SK-N-SH (cell line): ENCODE measurements at regions not wholly inside any gene's neighbourhood (a gene's known extent, or its start where the extent isn't known, plus 50 kb on each side); places are given as distances from the start of the nearest gene placed in this dataset.

Experiments
- CTCF ChIA-PET: fragments of 300-600, 350-600 bp; formaldehyde crosslinking; extraction: SDS; loops from one replicate; lab custom pipeline; 2021; lab: Yijun Ruan, JAX
- POLR2A ChIA-PET: fragments of 350-600 bp; sonication (Branson Sonifier 250); formaldehyde crosslinking; extraction: SDS; loops from one replicate; lab custom pipeline; 2020; ENCODE audit warnings: antibody characterized with exemption, inconsistent platforms; lab: Yijun Ruan, JAX
- DNase-seq: peaks from one replicate; pipeline ENCODE4 v3.0.0; 2012
- H2AFZ ChIP-seq: fragments of 200-600 bp; sonication (generic); 2 replicates; pipeline ENCODE4 v1.8.1; 2016; ENCODE audit warnings: antibody characterized with exemption, mild to moderate bottlenecking, low read depth
- H3F3A ChIP-seq: fragments of 200-600 bp; sonication (generic); replicated peaks from 2 replicates; pipeline ENCODE3; 2016; ENCODE audit warnings: antibody characterized with exemption, mild to moderate bottlenecking; ENCODE audit not compliant: insufficient read depth
- H3K27ac ChIP-seq, 2 experiments: fragments of 200-500 bp in 1 of 2; fragments of 200-600 bp in 1 of 2; sonication (Bioruptor generic) in 1 of 2; sonication (generic), shearing (Covaris generic) in 1 of 2; 2 replicates each; pipeline versions ENCODE4 v1.5.1 to v1.6.1; 2014 to 2016; ENCODE audit warnings: low read depth in 2 of 2, inconsistent platforms in 1 of 2, low read length in 1 of 2, mild to moderate bottlenecking in 1 of 2, mixed read lengths in 1 of 2
- H3K27me3 ChIP-seq: fragments of 200-600 bp; sonication (generic), shearing (Covaris generic); 2 replicates; pipeline ENCODE4 v1.6.1; 2016; ENCODE audit warnings: mixed run types; ENCODE audit not compliant: insufficient read depth
- H3K36me3 ChIP-seq, 2 experiments: fragments of 200-500 bp in 1 of 2; fragments of 200-600 bp in 1 of 2; sonication (Bioruptor generic) in 1 of 2; sonication (generic) in 1 of 2; replicated peaks in 1 of 2; 2 replicates each; pipeline versions ENCODE3 to v1.5.1; 2014 to 2016; ENCODE audit warnings: low read length in 1 of 2, mild to moderate bottlenecking in 1 of 2; ENCODE audit not compliant: insufficient read depth in 2 of 2, control insufficient read depth in 1 of 2
- H3K4me1 ChIP-seq, 2 experiments: fragments of 200-500 bp in 1 of 2; fragments of 200-600 bp in 1 of 2; sonication (Bioruptor generic) in 1 of 2; sonication (generic), shearing (Covaris generic) in 1 of 2; 2 replicates each; pipeline versions ENCODE4 v1.5.1 to v1.6.1; 2014 to 2016; ENCODE audit warnings: low read depth in 1 of 2, low read length in 1 of 2, mixed run types in 1 of 2; ENCODE audit not compliant: insufficient read depth in 2 of 2, control insufficient read depth in 1 of 2
- H3K4me2 ChIP-seq: fragments of 200-600 bp; sonication (generic), shearing (Covaris generic); 2 replicates; pipeline ENCODE4 v1.6.1; 2017; ENCODE audit warnings: mixed run types
- H3K4me3 ChIP-seq, 2 experiments: fragments of 200-500 bp in 1 of 2; fragments of 200-600 bp in 1 of 2; sonication (Bioruptor generic) in 1 of 2; sonication (generic), shearing (Covaris generic) in 1 of 2; 2 replicates each; pipeline versions ENCODE4 v1.5.1 to v1.8.1; 2014 to 2016; ENCODE audit warnings: low read depth in 2 of 2, inconsistent platforms in 1 of 2, low read length in 1 of 2, mild to moderate bottlenecking in 1 of 2, mixed read lengths in 1 of 2, moderate library complexity in 1 of 2
- H3K79me2 ChIP-seq: fragments of 200-600 bp; sonication (generic); 2 replicates; pipeline ENCODE4 v1.8.1; 2017; ENCODE audit warnings: mild to moderate bottlenecking; ENCODE audit not compliant: insufficient read depth
- H3K9ac ChIP-seq: fragments of 200-600 bp; sonication (generic); 2 replicates; pipeline ENCODE4 v1.6.1; 2017; ENCODE audit warnings: mixed run types
- H3K9me2 ChIP-seq: fragments of 200-600 bp; sonication (generic); 2 replicates; pipeline ENCODE4 v1.6.1; 2017; ENCODE audit warnings: mixed run types
- H3K9me3 ChIP-seq: fragments of 200-600 bp; sonication (generic); 2 replicates; pipeline ENCODE4 v1.6.1; 2017; ENCODE audit warnings: mixed run types, mild to moderate bottlenecking, moderate library complexity
- H4K20me1 ChIP-seq: fragments of 200-600 bp; sonication (generic); 2 replicates; pipeline ENCODE4 v1.6.1; 2017; ENCODE audit warnings: mild to moderate bottlenecking, mixed run types; ENCODE audit not compliant: insufficient read depth
- CHD2 ChIP-seq: fragments of 150-350 bp; IDR thresholded peaks from 2 replicates; pipeline ENCODE4 v1.6.1; 2018; ENCODE audit warnings: low read length; ENCODE audit not compliant: partially characterized antibody
- CTCF ChIP-seq: fragments of 200-600 bp; sonication (generic); IDR thresholded peaks from 2 replicates; pipeline ENCODE4 v1.6.1; 2017; ENCODE audit warnings: antibody characterized with exemption, mild to moderate bottlenecking, moderate library complexity
- ELF1 ChIP-seq: IDR thresholded peaks from 2 replicates; pipeline ENCODE4 v1.4.0; 2012
- EZH2phosphoT487 ChIP-seq: fragments of 200-600 bp; sonication (generic); IDR thresholded peaks from 2 replicates; pipeline ENCODE4 v1.6.1; 2017; ENCODE audit warnings: low read depth, mixed run types, mild to moderate bottlenecking, antibody characterized with exemption, moderate library complexity, borderline replicate concordance
- FOSL2 ChIP-seq: IDR thresholded peaks from 2 replicates; pipeline ENCODE4 v1.4.0; 2012; ENCODE audit warnings: low read depth, mild to moderate bottlenecking, moderate library complexity, borderline replicate concordance
- FOXJ3 ChIP-seq: sonication (generic); formaldehyde crosslinking; IDR thresholded peaks from 2 replicates; pipeline ENCODE4 v1.5.1; 2020; ENCODE audit warnings: mild to moderate bottlenecking, missing genetic modification reagents
- FOXM1 ChIP-seq: IDR thresholded peaks from 2 replicates; pipeline ENCODE4 v1.4.0; 2012; ENCODE audit warnings: low read depth, mild to moderate bottlenecking
- GABPA ChIP-seq: IDR thresholded peaks from 2 replicates; pipeline ENCODE4 v1.4.0; 2012; ENCODE audit warnings: low read depth, mild to moderate bottlenecking
- GATA2 ChIP-seq: sonication (generic); formaldehyde crosslinking; IDR thresholded peaks from 2 replicates; pipeline ENCODE4 v1.5.0; 2020; ENCODE audit warnings: mild to moderate bottlenecking, missing genetic modification reagents
- JUND ChIP-seq: IDR thresholded peaks from 2 replicates; pipeline ENCODE4 v1.4.0; 2012
- MEF2A ChIP-seq: IDR thresholded peaks from 2 replicates; pipeline ENCODE4 v1.4.0; 2012; ENCODE audit warnings: low read depth, borderline replicate concordance
- MXI1 ChIP-seq: IDR thresholded peaks from 2 replicates; pipeline ENCODE4 v1.6.1; 2012; ENCODE audit warnings: mild to moderate bottlenecking, low read depth, low read length, improper control_type of control experiment
- NFIC ChIP-seq: IDR thresholded peaks from 2 replicates; pipeline ENCODE4 v1.4.0; 2012; ENCODE audit warnings: borderline replicate concordance
- NRF1 ChIP-seq: IDR thresholded peaks from 2 replicates; pipeline ENCODE4 v1.6.1; 2012; ENCODE audit warnings: low read depth, mild to moderate bottlenecking, low read length
- POLR2AphosphoS5 ChIP-seq: IDR thresholded peaks from 2 replicates; pipeline ENCODE4 v1.6.1; 2012; ENCODE audit warnings: low read depth, low read length
- RAD21 ChIP-seq: IDR thresholded peaks from 2 replicates; pipeline ENCODE4 v1.6.1; 2012; ENCODE audit warnings: mild to moderate bottlenecking, low read length
- RCOR1 ChIP-seq: fragments of 150-350 bp; IDR thresholded peaks from 2 replicates; pipeline ENCODE4 v1.6.1; 2017; ENCODE audit warnings: antibody characterized with exemption, low read length
- RXRA ChIP-seq: IDR thresholded peaks from 2 replicates; pipeline ENCODE4 v1.4.0; 2012; ENCODE audit warnings: low read depth, mild to moderate bottlenecking, borderline replicate concordance
- SMC3 ChIP-seq: IDR thresholded peaks from 2 replicates; pipeline ENCODE4 v1.6.1; 2012; ENCODE audit warnings: low read depth, low read length, improper control_type of control experiment
- TAF1 ChIP-seq: IDR thresholded peaks from 2 replicates; pipeline ENCODE4 v1.6.1; 2012; ENCODE audit warnings: low read depth, mild to moderate bottlenecking, low read length, moderate library complexity, borderline replicate concordance
- TCF12 ChIP-seq: IDR thresholded peaks from 2 replicates; pipeline ENCODE4 v1.4.0; 2012
- USF1 ChIP-seq: IDR thresholded peaks from 2 replicates; pipeline ENCODE4 v1.4.0; 2012; ENCODE audit warnings: low read depth, borderline replicate concordance
- USF2 ChIP-seq: fragments of 150-350 bp; IDR thresholded peaks from 2 replicates; pipeline ENCODE4 v1.6.1; 2017; ENCODE audit warnings: antibody characterized with exemption, low read length, low read depth, borderline replicate concordance
- YY1 ChIP-seq: IDR thresholded peaks from 2 replicates; pipeline ENCODE4 v1.4.0; 2012; ENCODE audit warnings: low read depth, mild to moderate bottlenecking
- WGBS: methylation state at CpG from one replicate; pipeline ENCODE4 v1.1.6; 2017; ENCODE audit warnings: low lambda C conversion rate; 5-methylcytosine and 5-hydroxymethylcytosine counted together
- TF ChIP-seq, protein P1 (sequence below): IDR thresholded peaks from 2 replicates; pipeline ENCODE4 v1.4.0; 2012; ENCODE audit warnings: low read depth, borderline replicate concordance
- TF ChIP-seq, protein P2 (sequence below): IDR thresholded peaks from 2 replicates; pipeline ENCODE4; 2012
- TF ChIP-seq, protein P3 (sequence below): IDR thresholded peaks from 2 replicates; pipeline ENCODE4 v1.4.0; 2012; ENCODE audit warnings: low read depth

- H2AFZ ChIP-seq = no peak overlapping the region; the same call in 1 of the 2 replicates
- peaks cover 5 to 53% of the 10 kb centered on the region in 2 experiments; a peak in 3 of 4 replicates for H3K4me1 ChIP-seq
- H4K20me1 ChIP-seq = no peaks in the 10 kb centered on the region
- ChIA-PET CTCF (interaction anchor here (1.0 to 5.4 kb wide), 8 partner anchors 8 to 230 kb away, joined by 3 to 40 read pairs (median 4); no protein-coding TSS in a partner anchor), POLR2A (interaction anchor here (0.9 to 1.7 kb wide), 3 partner anchors 12 to 40 kb away, joined by 3 to 8 read pairs (median 3); no protein-coding TSS in a partner anchor)
- no peaks in the 10 kb centered on the region for H3K9me3 ChIP-seq
- H3K9me2 ChIP-seq = no peaks in the 10 kb centered on the region
- no peaks in the 10 kb centered on the region for H3K27me3 ChIP-seq
- H3K4me2 ChIP-seq = peak overlapping the region; percentile 51; the same call in 1 of the 2 replicates
- peaks cover 5% of the 10 kb centered on the region for H3F3A ChIP-seq
- 19% methylated on average over 9 of the region's 12 CpGs for WGBS
- H3K27ac ChIP-seq = peak overlapping the region; percentile 50 to 99
- H3K4me3 ChIP-seq = peak overlapping the region; percentile 2 to 35; a peak in 1 of 4 replicates
- DNase-seq = peak; percentile 75
- H3K79me2 ChIP-seq = no peaks in the 10 kb centered on the region
- peak overlapping the region; percentile 19; the same call in 1 of the 2 replicates for H3K9ac ChIP-seq
- no peaks in the 10 kb centered on the region for H3K36me3 ChIP-seq
- TF ChIP-seq, protein P1, sequence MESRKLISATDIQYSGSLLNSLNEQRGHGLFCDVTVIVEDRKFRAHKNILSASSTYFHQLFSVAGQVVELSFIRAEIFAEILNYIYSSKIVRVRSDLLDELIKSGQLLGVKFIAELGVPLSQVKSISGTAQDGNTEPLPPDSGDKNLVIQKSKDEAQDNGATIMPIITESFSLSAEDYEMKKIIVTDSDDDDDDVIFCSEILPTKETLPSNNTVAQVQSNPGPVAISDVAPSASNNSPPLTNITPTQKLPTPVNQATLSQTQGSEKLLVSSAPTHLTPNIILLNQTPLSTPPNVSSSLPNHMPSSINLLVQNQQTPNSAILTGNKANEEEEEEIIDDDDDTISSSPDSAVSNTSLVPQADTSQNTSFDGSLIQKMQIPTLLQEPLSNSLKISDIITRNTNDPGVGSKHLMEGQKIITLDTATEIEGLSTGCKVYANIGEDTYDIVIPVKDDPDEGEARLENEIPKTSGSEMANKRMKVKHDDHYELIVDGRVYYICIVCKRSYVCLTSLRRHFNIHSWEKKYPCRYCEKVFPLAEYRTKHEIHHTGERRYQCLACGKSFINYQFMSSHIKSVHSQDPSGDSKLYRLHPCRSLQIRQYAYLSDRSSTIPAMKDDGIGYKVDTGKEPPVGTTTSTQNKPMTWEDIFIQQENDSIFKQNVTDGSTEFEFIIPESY = no peak
- TF ChIP-seq TAF1 (no peak), RAD21 (peak; percentile 16; the same call in 1 of the 2 replicates), MXI1 (peak; percentile 70), USF1 (no peak), FOXM1 (no peak), RXRA (no peak), TCF12 (no peak; the same call in 1 of the 2 replicates), CHD2 (peak; percentile 25), GABPA (no peak), ELF1 (no peak), CTCF (no peak), RCOR1 (peak; percentile 99), GATA2 (CRISPR knock-in tag) (peak; percentile 98), FOXJ3 (peak; percentile 99), MEF2A (no peak), USF2 (no peak), NFIC (peak; percentile 3; the same call in 1 of the 2 replicates), YY1 (no peak), FOSL2 (peak; percentile 40; the same call in 1 of the 2 replicates), SMC3 (peak; percentile 1; the same call in 1 of the 2 replicates), EZH2phosphoT487 (no peak), JUND (no peak), POLR2AphosphoS5 (no peak), NRF1 (no peak)
- TF ChIP-seq, protein P2, sequence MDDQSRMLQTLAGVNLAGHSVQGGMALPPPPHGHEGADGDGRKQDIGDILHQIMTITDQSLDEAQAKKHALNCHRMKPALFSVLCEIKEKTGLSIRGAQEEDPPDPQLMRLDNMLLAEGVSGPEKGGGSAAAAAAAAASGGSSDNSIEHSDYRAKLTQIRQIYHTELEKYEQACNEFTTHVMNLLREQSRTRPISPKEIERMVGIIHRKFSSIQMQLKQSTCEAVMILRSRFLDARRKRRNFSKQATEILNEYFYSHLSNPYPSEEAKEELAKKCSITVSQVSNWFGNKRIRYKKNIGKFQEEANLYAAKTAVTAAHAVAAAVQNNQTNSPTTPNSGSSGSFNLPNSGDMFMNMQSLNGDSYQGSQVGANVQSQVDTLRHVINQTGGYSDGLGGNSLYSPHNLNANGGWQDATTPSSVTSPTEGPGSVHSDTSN = no peak
- TF ChIP-seq, protein P3, sequence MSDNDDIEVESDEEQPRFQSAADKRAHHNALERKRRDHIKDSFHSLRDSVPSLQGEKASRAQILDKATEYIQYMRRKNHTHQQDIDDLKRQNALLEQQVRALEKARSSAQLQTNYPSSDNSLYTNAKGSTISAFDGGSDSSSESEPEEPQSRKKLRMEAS = no peak
Measured at GRCh38 chr4:138910914-138911336, 104.7 kb upstream of the NOCT start.
